ENCODE measurements at regions not wholly inside any gene's neighbourhood (a gene's known extent, or its start where the extent isn't known, plus 50 kb on each side); places are given as distances from the start of the nearest gene placed in this dataset.

DNA sequence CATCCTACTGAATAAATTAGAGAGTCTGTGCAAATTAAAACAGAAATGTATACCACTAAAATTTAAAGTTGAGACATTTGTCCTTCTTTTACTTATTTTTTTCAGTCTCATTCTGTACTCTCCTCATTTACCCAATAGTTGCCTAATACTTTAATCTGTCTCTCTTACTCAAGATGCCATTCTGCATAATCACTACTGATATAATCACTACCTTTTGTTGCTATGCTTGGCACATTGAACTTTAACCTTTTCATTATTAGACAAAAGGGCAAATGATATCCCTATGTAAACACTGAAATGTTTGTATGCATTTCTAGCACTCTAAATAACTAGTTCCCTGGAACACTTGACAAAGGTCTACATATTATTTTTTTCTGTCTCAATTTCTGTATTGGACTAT is 1108.3 kb upstream of the FLRT2 start:
- TF ChIP-seq, protein P1, sequence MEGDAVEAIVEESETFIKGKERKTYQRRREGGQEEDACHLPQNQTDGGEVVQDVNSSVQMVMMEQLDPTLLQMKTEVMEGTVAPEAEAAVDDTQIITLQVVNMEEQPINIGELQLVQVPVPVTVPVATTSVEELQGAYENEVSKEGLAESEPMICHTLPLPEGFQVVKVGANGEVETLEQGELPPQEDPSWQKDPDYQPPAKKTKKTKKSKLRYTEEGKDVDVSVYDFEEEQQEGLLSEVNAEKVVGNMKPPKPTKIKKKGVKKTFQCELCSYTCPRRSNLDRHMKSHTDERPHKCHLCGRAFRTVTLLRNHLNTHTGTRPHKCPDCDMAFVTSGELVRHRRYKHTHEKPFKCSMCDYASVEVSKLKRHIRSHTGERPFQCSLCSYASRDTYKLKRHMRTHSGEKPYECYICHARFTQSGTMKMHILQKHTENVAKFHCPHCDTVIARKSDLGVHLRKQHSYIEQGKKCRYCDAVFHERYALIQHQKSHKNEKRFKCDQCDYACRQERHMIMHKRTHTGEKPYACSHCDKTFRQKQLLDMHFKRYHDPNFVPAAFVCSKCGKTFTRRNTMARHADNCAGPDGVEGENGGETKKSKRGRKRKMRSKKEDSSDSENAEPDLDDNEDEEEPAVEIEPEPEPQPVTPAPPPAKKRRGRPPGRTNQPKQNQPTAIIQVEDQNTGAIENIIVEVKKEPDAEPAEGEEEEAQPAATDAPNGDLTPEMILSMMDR (IDR thresholded peaks at IDR 0.05; ENCODE audit: low read length, missing control alignments), result no peak
- DNase-seq (ENCODE audit: low read depth), result peak; percentile 16
- H3K4me3 ChIP-seq (replicated peaks; ENCODE audit: low read depth, low read length), result no peak overlapping the region

DNA sequence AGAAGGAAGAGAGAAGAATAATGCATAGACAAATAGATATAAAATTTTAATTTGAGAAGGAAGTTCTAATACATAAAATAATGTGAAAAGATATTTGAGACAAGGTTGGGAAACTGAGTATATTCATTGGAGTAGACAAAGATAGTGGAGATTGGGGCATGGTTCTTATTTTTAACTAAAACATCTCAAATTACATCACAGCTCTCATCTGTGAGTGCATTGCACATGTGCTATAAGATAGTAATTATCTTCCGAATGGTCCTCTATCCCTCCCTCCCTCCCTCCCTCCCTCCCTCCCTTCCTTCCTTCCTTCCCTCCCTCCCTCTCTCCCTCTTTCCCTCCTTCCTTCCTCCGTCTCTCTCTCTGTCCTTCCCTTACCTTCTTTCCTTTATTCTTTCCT is 1104.0 kb upstream of the FLRT2 start:
- TF ChIP-seq, protein P1 (IDR thresholded peaks at IDR 0.05; ENCODE audit: low read length, missing control alignments), result no peak
- DNase-seq (ENCODE audit: low read depth), result no peak
- no peak overlapping the region for H3K4me3 ChIP-seq (replicated peaks; ENCODE audit: low read depth, low read length)

DNA sequence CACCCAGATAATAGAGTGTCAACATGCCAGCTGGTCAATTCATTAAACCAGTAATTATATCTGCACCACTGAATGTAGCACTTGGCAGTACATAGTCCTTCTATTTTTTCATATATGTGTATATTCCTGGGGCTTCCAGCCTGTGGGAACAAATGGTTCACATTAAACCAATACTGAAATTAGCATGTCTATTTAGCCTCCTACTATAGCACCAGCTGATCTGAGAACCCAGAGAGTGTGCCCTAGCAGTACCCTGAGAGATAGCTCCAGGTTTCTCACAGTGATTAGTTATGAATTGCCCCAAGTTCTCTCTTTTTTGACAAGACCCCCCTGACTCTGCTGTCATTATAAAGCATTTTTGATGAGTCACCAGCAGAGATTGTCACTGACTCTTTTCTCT is 1097.3 kb upstream of the FLRT2 start:
- TF ChIP-seq, protein P1 (IDR thresholded peaks at IDR 0.05; ENCODE audit: low read length, missing control alignments), result no peak
- no peak overlapping the region for H3K4me3 ChIP-seq (replicated peaks; ENCODE audit: low read depth, low read length)
- no peak for DNase-seq (ENCODE audit: low read depth)

DNA sequence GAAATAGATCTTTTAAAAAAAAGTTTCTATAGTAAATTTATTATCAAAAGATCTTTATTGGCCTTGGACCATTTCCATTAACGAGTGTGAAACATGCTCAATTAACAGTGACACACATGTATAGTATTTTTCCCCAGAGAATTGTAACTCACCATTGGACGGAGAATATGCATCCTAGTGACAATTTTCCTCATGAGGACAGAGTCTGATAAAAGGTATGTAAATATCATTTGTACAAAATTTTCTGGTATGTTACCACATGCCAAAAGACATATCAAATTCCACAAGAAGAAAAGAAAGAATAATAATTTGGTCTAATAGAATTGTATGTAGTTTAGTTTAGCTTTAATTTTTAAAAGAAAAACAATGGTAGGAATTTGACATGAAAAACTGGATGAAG is 1096.0 kb upstream of the FLRT2 start:
- DNase-seq (ENCODE audit: low read depth), result no peak
- TF ChIP-seq, protein P1 (IDR thresholded peaks at IDR 0.05; ENCODE audit: low read length, missing control alignments), result no peak
- no peak overlapping the region for H3K4me3 ChIP-seq (replicated peaks; ENCODE audit: low read depth, low read length)

DNA sequence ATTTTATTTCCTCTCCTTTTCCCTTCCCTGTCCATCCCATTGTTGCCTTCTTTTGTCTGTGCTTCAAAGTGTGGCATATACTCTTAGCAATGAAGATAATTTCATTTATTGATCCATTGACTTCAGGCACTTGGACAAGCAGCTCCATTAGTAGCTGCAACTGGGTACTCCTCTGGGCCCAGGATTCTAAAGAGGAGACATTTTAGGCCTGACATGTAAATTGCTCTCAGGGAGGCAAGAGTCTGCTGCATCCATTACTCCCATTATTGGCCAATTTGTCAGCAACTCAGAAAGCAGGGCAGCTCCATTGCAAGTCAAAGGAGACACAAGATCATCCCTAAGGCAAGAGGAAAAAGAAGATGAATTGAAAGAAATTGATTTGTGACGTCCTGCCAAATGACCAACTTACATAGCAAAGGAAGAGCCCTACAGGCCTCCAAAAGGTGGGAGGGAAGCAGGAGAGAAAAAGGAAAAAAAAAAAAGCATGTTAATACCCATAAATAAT is 1094.1 kb upstream of the FLRT2 start:
- H3K4me3 ChIP-seq (replicated peaks; ENCODE audit: low read depth, low read length), result no peak overlapping the region
- TF ChIP-seq, protein P1 (IDR thresholded peaks at IDR 0.05; ENCODE audit: low read length, missing control alignments), result no peak
- DNase-seq (ENCODE audit: low read depth), result no peak

DNA sequence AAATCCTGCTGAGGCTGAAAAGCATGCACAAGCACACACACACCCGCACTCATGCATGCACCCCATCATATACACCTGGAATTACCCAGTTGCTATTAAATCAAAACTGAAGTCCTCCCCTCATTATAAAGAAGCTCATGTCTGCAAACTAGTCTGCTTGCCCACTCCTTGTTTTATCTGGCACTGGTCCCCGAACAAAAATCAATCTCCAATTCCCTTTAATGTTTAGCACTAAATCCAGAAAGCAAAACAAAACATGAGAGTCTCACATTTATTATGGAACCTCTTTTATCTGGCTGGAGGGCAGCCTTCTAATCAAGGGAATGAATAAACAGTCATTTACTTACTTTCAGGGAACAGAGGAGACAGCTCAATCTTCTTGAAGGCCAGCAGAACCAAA is 1093.4 kb upstream of the FLRT2 start:
- no peak for DNase-seq (ENCODE audit: low read depth)
- H3K4me3 ChIP-seq (replicated peaks; ENCODE audit: low read depth, low read length), result no peak overlapping the region
- TF ChIP-seq, protein P1 (IDR thresholded peaks at IDR 0.05; ENCODE audit: low read length, missing control alignments), result no peak

DNA sequence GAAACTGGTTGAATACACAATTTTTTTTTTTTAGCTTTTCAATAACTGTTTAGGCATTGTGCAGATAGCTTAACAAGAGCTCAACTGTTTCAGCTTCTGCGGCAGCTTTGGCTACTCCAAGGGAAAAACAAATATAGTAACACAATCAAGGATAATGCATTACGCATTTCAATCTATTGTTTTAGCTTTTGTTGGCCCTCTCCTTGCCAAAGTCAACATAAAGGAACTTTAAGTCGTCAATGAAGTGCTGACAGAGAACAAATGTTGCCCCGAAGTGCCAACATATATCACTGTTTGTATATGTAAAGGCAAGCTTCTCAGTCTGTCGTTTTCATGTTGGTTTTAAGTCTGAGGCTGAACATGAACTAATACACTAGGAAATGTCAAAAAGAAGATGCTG is 1087.4 kb upstream of the FLRT2 start:
- TF ChIP-seq, protein P1 (IDR thresholded peaks at IDR 0.05; ENCODE audit: low read length, missing control alignments), result no peak
- DNase-seq (ENCODE audit: low read depth), result peak; percentile 79

More for the DNA sequence above, 1087.4 kb upstream of the FLRT2 start:
- no peak overlapping the region for H3K4me3 ChIP-seq (replicated peaks; ENCODE audit: low read depth, low read length)

Data from fibroblast of pulmonary artery (primary cell).